Lung (tissue), 11 donors: ENCODE measurements at regions not wholly inside any gene's neighbourhood (a gene's known extent, or its start where the extent isn't known, plus 50 kb on each side); places are given as distances from the start of the nearest gene placed in this dataset.

ENCODE experiments used
- ATAC-seq: fragments of 200-7000 bp; cut with Tn5 transposase; one replicate; pipeline ENCODE4 v1.9.1; 2020; ENCODE audit warnings: moderate number of reproducible peaks; ENCODE audit not compliant: insufficient read depth, low FRiP score
- DNase-seq, 3 donors: peaks; one replicate each; pipeline ENCODE4 v3.0.0-alpha.2; 2013 to 2017
- H3K27ac ChIP-seq, 2 donors: one replicate each; pipeline ENCODE4 v1.5.1; 2013; ENCODE audit warnings: mild to moderate bottlenecking in 2 of 2, moderate library complexity in 2 of 2, control low read depth in 1 of 2, inconsistent platforms in 1 of 2, low read depth in 1 of 2, low read length in 1 of 2
- H3K27me3 ChIP-seq, 3 donors: one replicate each; pipeline ENCODE4 v1.5.1; 2013; ENCODE audit warnings: low read length in 2 of 3; ENCODE audit not compliant: control insufficient read depth in 3 of 3, insufficient read depth in 3 of 3
- H3K36me3 ChIP-seq, 4 donors: one replicate each; pipeline ENCODE4 v1.5.1; 2013; ENCODE audit warnings: low read length in 4 of 4, mild to moderate bottlenecking in 1 of 4, moderate library complexity in 1 of 4; ENCODE audit not compliant: control insufficient read depth in 4 of 4, insufficient read depth in 4 of 4
- H3K4me1 ChIP-seq, 5 donors: one replicate each; pipeline ENCODE4 v1.5.1; 2013; ENCODE audit warnings: low read length in 5 of 5, mild to moderate bottlenecking in 2 of 5, moderate library complexity in 1 of 5; ENCODE audit not compliant: control insufficient read depth in 5 of 5, insufficient read depth in 5 of 5
- H3K4me3 ChIP-seq: one replicate; pipeline ENCODE4 v1.5.1; 2013; ENCODE audit warnings: mild to moderate bottlenecking, control low read depth, moderate library complexity
- H3K9ac ChIP-seq, 2 donors: one replicate each; pipeline ENCODE4 v1.5.1; 2013; ENCODE audit warnings: low read length in 2 of 2, control low read depth in 1 of 2; ENCODE audit not compliant: insufficient read depth in 1 of 2
- H3K9me3 ChIP-seq, 4 donors: one replicate each; pipeline ENCODE4 v1.5.1; 2013; ENCODE audit warnings: low read length in 3 of 4, mild to moderate bottlenecking in 1 of 4, moderate library complexity in 1 of 4; ENCODE audit not compliant: control insufficient read depth in 4 of 4, insufficient read depth in 3 of 4
- CTCF ChIP-seq: IDR thresholded peaks from 2 replicates; pipeline ENCODE4 v1.5.1; 2012; ENCODE audit warnings: mild to moderate bottlenecking; ENCODE audit errors: control extremely low read depth, extremely low read depth
- WGBS, 2 donors: extraction: QIAGEN DNeasy Blood & Tissue Kit; methylation state at CpG; one replicate each; pipeline ENCODE4 v1.1.7; 2013; 5-methylcytosine and 5-hydroxymethylcytosine counted together
- donor health status: control.
- donor health status: control.
- donor health status: Bipolar disorder and iron deficiency.
- donor health status: healthy.
- donor health status: DM: yes; HTN: yes; CAD: no.

- no peaks in the 10 kb centered on the region for H3K36me3 ChIP-seq
- no peak overlapping the region for H3K4me3 ChIP-seq
- no peak overlapping the region for H3K9ac ChIP-seq
- no peaks in the 10 kb centered on the region for H3K9me3 ChIP-seq
- ATAC-seq (no peak), DNase-seq (no peak)
- 66 to 73% methylated on average over 3 of the region's 3 CpGs for WGBS, 2 donors
- H3K27ac ChIP-seq: no peak overlapping the region
- TF ChIP-seq CTCF: no peak
- H3K4me1 ChIP-seq: no peaks in the 10 kb centered on the region
- H3K27me3 ChIP-seq: no peaks in the 10 kb centered on the region
Measured at GRCh38 chr5:147179562-147180147, 55.2 kb upstream of the STK32A start.

- no peaks in the 10 kb centered on the region for H3K36me3 ChIP-seq
- no peaks in the 10 kb centered on the region for H3K9me3 ChIP-seq
- no peaks in the 10 kb centered on the region for H3K27me3 ChIP-seq
- WGBS, 2 donors: 71 to 87% methylated on average over 4 of the region's 4 CpGs
- ATAC-seq: no peak
- no peak overlapping the region for H3K27ac ChIP-seq
- no peak overlapping the region for H3K9ac ChIP-seq
- no peak overlapping the region for H3K4me3 ChIP-seq
- no peak for DNase-seq
- H3K4me1 ChIP-seq: no peaks in the 10 kb centered on the region
- TF ChIP-seq CTCF: no peak
Measured at GRCh38 chr5:147180751-147181150, 54.1 kb upstream of the STK32A start.
